ENCODE measurements at regions not wholly inside any gene's neighbourhood (a gene's known extent, or its start where the extent isn't known, plus 50 kb on each side); places are given as distances from the start of the nearest gene placed in this dataset.
"Not testable (repeated sequence)": the region's sequence is repeated elsewhere in the genome, so short reads cannot be mapped to it uniquely, and the experiment has no call there.

DNA sequence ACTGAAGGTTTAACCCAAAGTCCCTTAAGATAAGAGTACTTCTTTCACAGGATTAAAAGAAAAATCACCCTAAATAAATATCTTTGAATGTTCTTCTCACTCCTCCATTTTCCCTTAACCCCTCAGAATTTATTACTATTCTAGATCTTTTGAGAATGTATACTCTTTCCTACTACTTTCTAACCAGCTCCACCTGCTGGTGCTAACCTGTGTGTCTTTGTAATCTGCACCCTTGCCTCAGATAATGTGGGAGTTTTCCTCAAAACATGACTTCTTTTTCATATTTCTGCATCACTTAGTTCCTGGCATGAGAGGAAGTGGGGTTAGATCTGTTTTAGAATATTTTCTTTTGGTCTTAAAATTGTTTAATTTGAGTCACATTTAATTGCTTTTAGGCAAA is 394.2 kb downstream of the BMP2 start:
- Histone ChIP-seq H3K4me3 (ENCODE audit: low read length) (no peak overlapping the region), H3K9me3 (ENCODE audit: control insufficient read depth, low read length) (no peaks in the 10 kb centered on the region), H3K4me1 (ENCODE audit: control insufficient read depth, insufficient read depth, low read length) (no peaks in the 10 kb centered on the region), H3K27ac (ENCODE audit: low read length) (no peak overlapping the region), H3K27me3 (ENCODE audit: control insufficient read depth, insufficient read depth) (no peaks in the 10 kb centered on the region)
- intact Hi-C loops (cut with DNase I) = loop anchor here in 1 of 4 donors (5.0 kb wide), 1 partner anchor 49 kb away; no protein-coding TSS in a partner anchor
- ATAC-seq = no peak
- DNase-seq = peak in 1 of 3 donors; percentile 40

DNA sequence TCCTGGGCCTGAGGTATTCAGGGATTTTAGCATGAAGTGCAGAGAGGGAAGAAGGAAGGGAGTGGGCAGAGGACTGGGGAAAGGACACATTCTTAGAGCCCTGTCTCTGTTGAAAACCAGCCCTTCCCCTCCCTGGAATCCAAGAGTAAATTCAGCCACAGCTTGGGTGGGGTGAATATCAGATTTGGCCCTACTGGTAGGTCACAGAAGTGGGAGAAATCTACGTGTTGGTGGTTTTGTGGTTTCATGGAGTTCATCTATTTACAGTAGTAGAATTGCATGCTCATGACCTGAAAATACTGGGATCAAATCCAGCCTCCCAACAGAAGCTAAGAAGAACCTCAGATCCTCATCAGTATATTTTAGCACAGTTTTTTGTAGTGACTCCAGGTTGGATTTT is 404.4 kb downstream of the BMP2 start:
- 33% methylated on average over 1 of the region's 1 CpG for WGBS
- DNase-seq = no peak
- Histone ChIP-seq H3K27ac (ENCODE audit: low read length) (no peak overlapping the region), H3K9me3 (ENCODE audit: control insufficient read depth, low read length) (no peaks in the 10 kb centered on the region), H3K4me3 (ENCODE audit: low read length) (no peak overlapping the region), H3K27me3 (ENCODE audit: control insufficient read depth, insufficient read depth) (no peaks in the 10 kb centered on the region), H3K4me1 (ENCODE audit: control insufficient read depth, insufficient read depth, low read length) (no peaks in the 10 kb centered on the region)
- intact Hi-C loops (cut with DNase I) = no loop called here
- ATAC-seq = no peak

- no peak for DNase-seq
Observed at GRCh38 chr20:7174554-7174953, 407.1 kb downstream of the BMP2 start.

DNA sequence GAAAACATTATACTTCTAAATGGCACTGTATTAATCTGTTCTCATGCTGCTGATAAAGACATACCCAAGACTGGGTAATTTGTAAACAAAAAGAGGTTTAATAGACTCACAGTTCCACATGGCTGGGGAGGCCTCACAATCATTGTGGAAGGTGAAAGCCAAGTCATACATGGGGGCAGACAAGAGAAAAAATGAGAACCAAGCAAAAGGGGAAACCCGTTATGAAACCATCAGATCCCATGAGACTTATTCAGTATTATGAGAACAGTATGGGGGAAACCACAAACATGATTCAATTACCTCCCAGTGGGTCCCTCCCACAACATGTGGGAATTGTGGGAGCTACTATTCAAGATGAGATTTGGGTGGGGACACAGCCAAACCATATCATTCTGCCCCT is 408.3 kb downstream of the BMP2 start:
- H3K27ac ChIP-seq (ENCODE audit: low read length); DNase-seq; ATAC-seq; H3K4me3 ChIP-seq (ENCODE audit: low read length); H3K27me3 ChIP-seq (ENCODE audit: control insufficient read depth, insufficient read depth); intact Hi-C loops (cut with DNase I); H3K4me1 ChIP-seq (ENCODE audit: control insufficient read depth, insufficient read depth, low read length); H3K9me3 ChIP-seq (ENCODE audit: control insufficient read depth, low read length): not testable (repeated sequence)
- WGBS = 78% methylated on average over 1 of the region's 1 CpG

More at GRCh38 chr20:7174554-7174953, 407.1 kb downstream of the BMP2 start:
- Histone ChIP-seq H3K4me1 (ENCODE audit: control insufficient read depth, insufficient read depth, low read length) (no peaks in the 10 kb centered on the region), H3K27me3 (ENCODE audit: control insufficient read depth, insufficient read depth) (no peaks in the 10 kb centered on the region), H3K4me3 (ENCODE audit: low read length) (no peak overlapping the region), H3K9me3 (ENCODE audit: control insufficient read depth, low read length) (no peaks in the 10 kb centered on the region), H3K27ac (ENCODE audit: low read length) (no peak overlapping the region)
- intact Hi-C loops (cut with DNase I) = no loop called here
- WGBS = 76% methylated on average over 2 of the region's 2 CpGs
- ATAC-seq = no peak

DNA sequence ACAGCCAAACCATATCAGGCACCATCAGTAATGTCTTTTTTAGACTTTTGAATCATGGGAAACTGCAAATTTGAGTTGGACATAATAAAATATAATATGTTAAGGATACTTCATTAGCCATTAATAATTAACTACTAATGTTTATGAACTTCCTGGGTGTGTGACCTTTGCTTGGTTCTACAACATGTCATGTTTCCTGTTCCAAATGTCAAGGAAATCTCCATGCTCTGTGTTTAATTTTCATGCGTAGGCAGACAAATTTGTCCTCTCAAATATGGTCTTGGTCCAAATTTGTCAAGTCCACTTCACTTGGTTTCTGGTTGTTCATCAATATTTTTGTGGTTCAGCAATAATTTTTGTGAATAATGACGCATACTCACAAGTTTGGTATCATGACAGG is 410.5 kb downstream of the BMP2 start:
- no peak for ATAC-seq
- no peaks in the 10 kb centered on the region for H3K9me3 ChIP-seq (ENCODE audit: control insufficient read depth, low read length)
- no peak for DNase-seq
- intact Hi-C loops (cut with DNase I) = no loop called here
- 89% methylated on average over 2 of the region's 2 CpGs for WGBS
- no peaks in the 10 kb centered on the region for H3K27me3 ChIP-seq (ENCODE audit: control insufficient read depth, insufficient read depth)
- H3K4me3 ChIP-seq (ENCODE audit: low read length) = no peak overlapping the region
- no peaks in the 10 kb centered on the region for H3K4me1 ChIP-seq (ENCODE audit: control insufficient read depth, insufficient read depth, low read length)
- H3K27ac ChIP-seq (ENCODE audit: low read length) = no peak overlapping the region

DNA sequence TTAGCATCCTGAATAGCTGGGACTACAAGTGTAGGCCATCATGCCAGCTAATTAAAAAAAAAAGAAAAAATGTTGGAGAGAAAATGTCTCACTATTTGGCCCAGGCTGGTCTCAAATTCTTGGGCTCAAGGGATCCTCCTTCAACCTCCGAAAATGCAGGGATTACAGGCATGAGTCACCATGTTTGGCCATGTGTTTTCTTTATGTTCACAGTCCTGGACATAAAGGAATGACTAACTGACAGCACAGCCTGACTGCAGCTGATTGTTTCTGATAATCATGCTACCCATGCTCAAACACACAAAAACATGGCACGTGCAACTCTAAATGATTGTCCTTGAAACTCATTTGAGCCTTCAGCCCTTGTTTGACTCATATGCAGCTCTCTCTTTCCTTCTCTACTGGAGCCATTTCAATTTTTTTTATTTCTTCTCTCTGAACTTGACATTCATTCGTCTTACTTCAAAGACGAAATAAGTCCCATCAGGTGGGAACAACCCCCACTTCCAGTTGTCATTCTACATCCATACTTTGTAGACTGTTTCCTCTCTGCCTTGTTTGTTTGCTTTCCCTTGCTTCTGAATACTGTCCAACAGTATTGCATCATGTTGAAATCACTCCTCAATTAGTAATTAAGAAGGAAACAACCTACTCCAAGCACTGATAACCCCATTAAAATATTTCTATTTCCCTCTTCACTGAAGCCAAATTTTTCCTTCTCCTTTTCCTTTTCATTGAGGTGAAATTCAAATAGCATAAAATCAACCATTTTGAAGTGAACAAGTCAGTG is 413.0 kb downstream of the BMP2 start:
- Histone ChIP-seq H3K9me3 (ENCODE audit: control insufficient read depth, low read length) (no peaks in the 10 kb centered on the region), H3K4me3 (ENCODE audit: low read length) (no peak overlapping the region), H3K27me3 (ENCODE audit: control insufficient read depth, insufficient read depth) (no peaks in the 10 kb centered on the region), H3K4me1 (ENCODE audit: control insufficient read depth, insufficient read depth, low read length) (no peaks in the 10 kb centered on the region), H3K27ac (ENCODE audit: low read length) (no peak overlapping the region)
- ATAC-seq (no peak), DNase-seq (no peak)
- intact Hi-C loops (cut with DNase I) = no loop called here
- WGBS = 68% methylated on average over 4 of the region's 4 CpGs

DNA sequence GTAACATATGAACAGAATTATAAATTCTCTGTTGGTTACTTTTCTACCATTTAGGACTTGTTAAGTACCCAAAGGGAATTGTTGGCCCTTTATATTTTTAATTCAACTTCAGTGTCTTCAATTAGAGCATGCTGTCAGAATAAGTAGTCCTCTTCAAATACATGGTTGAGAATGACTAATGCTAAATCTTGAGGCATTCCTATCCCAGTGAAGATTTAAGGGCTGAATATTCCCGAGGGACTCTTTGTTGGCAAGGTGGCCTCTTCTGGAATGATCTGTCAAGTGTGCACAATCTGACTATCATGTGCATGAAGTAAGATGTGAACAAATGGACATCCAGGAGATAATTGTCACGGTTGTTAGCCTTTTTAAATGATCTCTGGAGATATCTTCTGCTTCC is 421.7 kb downstream of the BMP2 start:
- Histone ChIP-seq H3K9me3 (ENCODE audit: control insufficient read depth, low read length) (no peaks in the 10 kb centered on the region), H3K27me3 (ENCODE audit: control insufficient read depth, insufficient read depth) (no peaks in the 10 kb centered on the region), H3K4me3 (ENCODE audit: low read length) (no peak overlapping the region), H3K27ac (ENCODE audit: low read length) (no peak overlapping the region), H3K4me1 (ENCODE audit: control insufficient read depth, insufficient read depth, low read length) (no peaks in the 10 kb centered on the region)
- ATAC-seq (no peak), DNase-seq (no peak)
- intact Hi-C loops (cut with DNase I) = no loop called here
- WGBS = 45% methylated on average over 2 of the region's 2 CpGs

DNA sequence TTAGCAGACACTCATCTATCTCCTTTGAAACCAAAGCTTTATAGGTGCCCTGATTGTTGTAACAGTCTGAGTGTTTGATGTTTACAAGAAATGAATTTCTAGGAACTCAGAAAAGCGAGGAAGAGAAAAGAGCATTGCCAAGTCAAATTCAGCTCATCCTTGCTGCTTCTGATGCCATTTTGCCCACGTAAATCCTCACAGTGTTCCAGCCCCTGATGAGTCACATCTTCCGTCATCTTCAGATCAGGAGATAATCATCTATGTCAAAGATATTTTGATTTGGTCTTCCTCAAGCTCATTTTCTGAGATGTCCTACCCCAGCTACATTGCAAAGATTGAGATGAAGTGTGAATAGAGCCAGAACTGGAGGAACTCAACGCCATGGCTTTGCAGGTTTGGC is 426.2 kb downstream of the BMP2 start:
- DNase-seq (no peak), ATAC-seq (no peak)
- intact Hi-C loops (cut with DNase I) = no loop called here
- Histone ChIP-seq H3K9me3 (ENCODE audit: control insufficient read depth, low read length) (no peaks in the 10 kb centered on the region), H3K27ac (ENCODE audit: low read length) (no peak overlapping the region), H3K27me3 (ENCODE audit: control insufficient read depth, insufficient read depth) (no peaks in the 10 kb centered on the region), H3K4me3 (ENCODE audit: low read length) (no peak overlapping the region), H3K4me1 (ENCODE audit: control insufficient read depth, insufficient read depth, low read length) (no peaks in the 10 kb centered on the region)
- 77% methylated on average over 4 of the region's 4 CpGs for WGBS

DNA sequence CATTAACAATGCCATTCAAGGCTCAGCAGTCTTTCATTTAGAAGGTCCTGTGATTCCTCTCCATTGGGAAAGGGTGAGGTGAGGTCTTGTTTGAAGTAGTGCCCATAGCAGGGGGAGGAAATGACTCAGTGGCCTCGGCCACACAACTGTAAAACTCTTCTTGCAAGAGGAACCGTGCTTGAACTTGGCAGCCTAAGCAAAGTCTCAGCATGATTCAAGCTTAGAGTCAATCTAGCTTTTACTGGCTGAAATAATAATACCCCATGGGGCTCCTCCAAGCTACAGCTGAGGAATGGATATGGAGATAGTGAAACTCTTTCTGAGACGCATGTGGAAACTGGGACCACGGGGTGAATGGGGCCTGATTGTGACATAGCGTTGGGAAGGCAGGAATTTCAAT is 428.2 kb downstream of the BMP2 start:
- ATAC-seq = no peak
- intact Hi-C loops (cut with DNase I) = no loop called here
- Histone ChIP-seq H3K27me3 (ENCODE audit: control insufficient read depth, insufficient read depth) (no peaks in the 10 kb centered on the region), H3K4me3 (ENCODE audit: low read length) (no peak overlapping the region), H3K4me1 (ENCODE audit: control insufficient read depth, insufficient read depth, low read length) (no peaks in the 10 kb centered on the region), H3K27ac (ENCODE audit: low read length) (no peak overlapping the region), H3K9me3 (ENCODE audit: control insufficient read depth, low read length) (no peaks in the 10 kb centered on the region)
- no peak for DNase-seq
- WGBS = 64% methylated on average over 5 of the region's 5 CpGs

- DNase-seq (no peak), ATAC-seq (no peak)
- H3K27me3 ChIP-seq (ENCODE audit: control insufficient read depth, insufficient read depth) = no peaks in the 10 kb centered on the region
- no peak overlapping the region for H3K4me3 ChIP-seq (ENCODE audit: low read length)
- intact Hi-C loops (cut with DNase I) = no loop called here
- no peak overlapping the region for H3K27ac ChIP-seq (ENCODE audit: low read length)
- 90% methylated on average over 1 of the region's 1 CpG for WGBS
- H3K9me3 ChIP-seq (ENCODE audit: control insufficient read depth, low read length) = no peaks in the 10 kb centered on the region
- no peaks in the 10 kb centered on the region for H3K4me1 ChIP-seq (ENCODE audit: control insufficient read depth, insufficient read depth, low read length)
Observed at GRCh38 chr20:7196481-7196880, 429.0 kb downstream of the BMP2 start.

DNA sequence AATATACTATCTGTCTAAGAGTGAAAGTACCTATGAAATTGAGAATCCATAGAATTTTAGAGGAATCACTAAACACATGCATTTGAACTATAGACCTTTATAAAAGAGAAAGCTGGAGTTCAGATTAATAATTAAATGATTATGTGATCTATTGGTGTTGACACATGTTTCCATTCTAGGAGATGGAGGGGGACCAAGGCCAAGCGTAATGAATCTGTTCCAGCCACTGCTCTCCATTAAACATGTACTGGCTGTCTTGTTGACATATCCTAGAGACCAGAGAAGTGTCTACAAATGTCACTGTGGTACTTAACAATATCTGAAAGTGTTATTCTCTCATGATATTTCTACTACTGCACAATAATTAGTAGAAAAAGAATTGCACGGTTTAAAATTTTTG is 432.4 kb downstream of the BMP2 start:
- DNase-seq = no peak
- Histone ChIP-seq H3K27me3 (ENCODE audit: control insufficient read depth, insufficient read depth) (no peaks in the 10 kb centered on the region), H3K9me3 (ENCODE audit: control insufficient read depth, low read length) (no peaks in the 10 kb centered on the region), H3K4me1 (ENCODE audit: control insufficient read depth, insufficient read depth, low read length) (no peaks in the 10 kb centered on the region), H3K27ac (ENCODE audit: low read length) (no peak overlapping the region), H3K4me3 (ENCODE audit: low read length) (no peak overlapping the region)
- intact Hi-C loops (cut with DNase I) = no loop called here
- ATAC-seq = no peak
- 79% methylated on average over 2 of the region's 2 CpGs for WGBS

Data from right cardiac atrium (tissue), 5 donors.